Osteoblast (primary cell): ENCODE measurements at regions not wholly inside any gene's neighbourhood (a gene's known extent, or its start where the extent isn't known, plus 50 kb on each side); places are given as distances from the start of the nearest gene placed in this dataset.
A peak's percentile ranks its signal among the peaks of the same experiment; 100 is the strongest.

Experiments used
- DNase-seq: peaks from one replicate; pipeline ENCODE4 v3.0.0; 2011; ENCODE audit warnings: low spot score, mixed read lengths; ENCODE audit not compliant: insufficient read length; ENCODE audit errors: missing footprints
- H2AFZ ChIP-seq: 2 replicates; pipeline ENCODE4 v1.6.0; 2011; ENCODE audit warnings: mild to moderate bottlenecking, low read length
- H3K27ac ChIP-seq: 2 replicates; pipeline ENCODE4 v1.5.1; 2011; ENCODE audit warnings: mild to moderate bottlenecking, low read depth, low read length, moderate library complexity
- H3K27me3 ChIP-seq: 2 replicates; pipeline ENCODE4 v1.6.0; 2012; ENCODE audit warnings: mild to moderate bottlenecking, control low read depth, inconsistent platforms, low read length, moderate library complexity; ENCODE audit not compliant: insufficient read depth
- H3K36me3 ChIP-seq: 2 replicates; pipeline ENCODE4 v1.5.1; 2011; ENCODE audit warnings: mild to moderate bottlenecking, low read length, control low read depth, moderate library complexity; ENCODE audit not compliant: insufficient read depth
- H3K4me1 ChIP-seq: 2 replicates; pipeline ENCODE4 v1.5.1; 2011; ENCODE audit warnings: mild to moderate bottlenecking, low read length, control low read depth, moderate library complexity; ENCODE audit not compliant: insufficient read depth
- H3K4me2 ChIP-seq: 2 replicates; pipeline ENCODE4 v1.6.0; 2011; ENCODE audit warnings: mild to moderate bottlenecking, low read length; ENCODE audit not compliant: insufficient read depth
- H3K4me3 ChIP-seq: fragments of 200-600 bp; sonication (generic); 3 replicates; pipeline ENCODE4 v1.5.1; 2012; ENCODE audit warnings: mild to moderate bottlenecking, low read length, inconsistent platforms; ENCODE audit not compliant: insufficient read depth
- H3K79me2 ChIP-seq: 2 replicates; pipeline ENCODE4 v1.6.0; 2012; ENCODE audit warnings: mild to moderate bottlenecking, low read length, control low read depth, inconsistent platforms; ENCODE audit not compliant: insufficient read depth
- H3K9me3 ChIP-seq: 2 replicates; pipeline ENCODE4 v1.5.1; 2011; ENCODE audit warnings: low read depth, low read length, control low read depth
- H4K20me1 ChIP-seq: 2 replicates; pipeline ENCODE4 v1.6.0; 2012; ENCODE audit warnings: mild to moderate bottlenecking, low read length, control low read depth; ENCODE audit not compliant: insufficient read depth
- CTCF ChIP-seq: IDR thresholded peaks from 2 replicates; pipeline ENCODE4 v1.5.1; 2011; ENCODE audit warnings: mild to moderate bottlenecking, low read depth, low read length, moderate library complexity; ENCODE audit errors: extremely low read depth

GRCh38 chr22:49656291-49656851, 171.3 kb downstream of the BRD1 start:
- H3K4me3 ChIP-seq, result no peak overlapping the region
- H4K20me1 ChIP-seq, result no peaks in the 10 kb centered on the region
- no peak overlapping the region for H2AFZ ChIP-seq
- no peaks in the 10 kb centered on the region for H3K4me1 ChIP-seq
- H3K27me3 ChIP-seq, result no peaks in the 10 kb centered on the region
- H3K36me3 ChIP-seq, result no peaks in the 10 kb centered on the region
- H3K9me3 ChIP-seq, result no peaks in the 10 kb centered on the region
- no peak overlapping the region for H3K4me2 ChIP-seq
- TF ChIP-seq CTCF, result no peak
- no peak overlapping the region for H3K27ac ChIP-seq
- peak; percentile 73 for DNase-seq
- no peaks in the 10 kb centered on the region for H3K79me2 ChIP-seq

- no peaks in the 10 kb centered on the region for H3K36me3 ChIP-seq
- no peaks in the 10 kb centered on the region for H3K4me1 ChIP-seq
- H3K27me3 ChIP-seq, result no peaks in the 10 kb centered on the region
- H3K79me2 ChIP-seq, result no peaks in the 10 kb centered on the region
- H2AFZ ChIP-seq, result no peak overlapping the region
- H4K20me1 ChIP-seq, result no peaks in the 10 kb centered on the region
- no peak for TF ChIP-seq CTCF
- no peak overlapping the region for H3K4me2 ChIP-seq
- no peak overlapping the region for H3K4me3 ChIP-seq
- H3K9me3 ChIP-seq, result no peaks in the 10 kb centered on the region
- H3K27ac ChIP-seq, result no peak overlapping the region
- no peak for DNase-seq
Measured at GRCh38 chr22:49655168-49655812, 172.4 kb downstream of the BRD1 start.

GRCh38 chr22:49650336-49651241, 177.1 kb downstream of the BRD1 start:
- Histone ChIP-seq H3K27ac (no peak overlapping the region), H3K79me2 (no peaks in the 10 kb centered on the region), H2AFZ (no peak overlapping the region), H3K4me1 (no peaks in the 10 kb centered on the region), H4K20me1 (no peaks in the 10 kb centered on the region), H3K9me3 (no peaks in the 10 kb centered on the region), H3K27me3 (no peaks in the 10 kb centered on the region), H3K36me3 (no peaks in the 10 kb centered on the region), H3K4me2 (no peak overlapping the region), H3K4me3 (no peak overlapping the region)
- DNase-seq, result no peak
- TF ChIP-seq CTCF, result no peak
